HCT116 (cell line): ENCODE measurements at regions not wholly inside any gene's neighbourhood (a gene's known extent, or its start where the extent isn't known, plus 50 kb on each side); places are given as distances from the start of the nearest gene placed in this dataset.

ENCODE experiments used
- ATAC-seq: fragments of 200-7000 bp; cut with Tn5 transposase; 2 replicates; pipeline ENCODE4 v1.9.1; 2020; ENCODE audit warnings: mild to moderate bottlenecking, moderate library complexity
- BruUV-seq: library from RNA; stranded (reverse); fragments of 400-500 nt; replicated peaks from 2 replicates; lab custom pipeline; 2021; lab: Mats Ljungman, UMichigan
- CTCF ChIA-PET: fragments of 300-600 bp; sonication (Branson Sonifier 250); formaldehyde crosslinking; loops from one replicate; lab custom pipeline; 2021; ENCODE audit warnings: antibody characterized with exemption; lab: Charles Lee
- POLR2A ChIA-PET: fragments of 300-600, 350-600 bp; sonication (Branson Sonifier 250); formaldehyde crosslinking; loops from one replicate; lab custom pipeline; 2021; ENCODE audit warnings: antibody characterized with exemption; lab: Charles Lee
- RAD21 ChIA-PET, 2 experiments: fragments of 300-600 bp; sonication (Branson Sonifier 250); formaldehyde crosslinking; loops; one replicate each; lab custom pipeline; 2023; ENCODE audit warnings: low total read pairs in 2 of 2; ENCODE audit not compliant: uncharacterized antibody in 2 of 2, unreplicated experiment in 2 of 2, low non-redundant PET in 1 of 2; lab: Charles Lee
- DNase-seq: peaks from one replicate; pipeline ENCODE4 v3.0.0-alpha.2; 2010; ENCODE audit warnings: low read depth, low spot score
- H2AFZ ChIP-seq: fragments of 200-600 bp; shearing (Covaris generic), sonication (generic); 2 replicates; pipeline ENCODE4 v1.6.1; 2017; ENCODE audit warnings: low read depth, mixed run types, mixed read lengths, antibody characterized with exemption, low read length; ENCODE audit not compliant: poor library complexity, severe bottlenecking
- H3K27ac ChIP-seq: 2 replicates; pipeline ENCODE4 v1.5.1; 2012; ENCODE audit warnings: low read depth, low read length
- H3K27me3 ChIP-seq: fragments of 200-600 bp; sonication (generic); 2 replicates; pipeline ENCODE4 v1.6.1; 2016; ENCODE audit warnings: mixed run types, low read length, mixed read lengths; ENCODE audit not compliant: insufficient read depth
- H3K36me3 ChIP-seq, 2 experiments: fragments of 200-500 bp in 1 of 2; fragments of 200-600 bp in 1 of 2; sonication (Bioruptor generic) in 1 of 2; sonication (generic) in 1 of 2; 2 replicates each; pipeline versions ENCODE4 v1.5.1 to v1.6.1; 2014 to 2016; ENCODE audit warnings: low read length in 2 of 2, inconsistent platforms in 1 of 2, mixed read lengths in 1 of 2, mixed run types in 1 of 2; ENCODE audit not compliant: insufficient read depth in 2 of 2, control insufficient read depth in 1 of 2
- H3K4me1 ChIP-seq, 2 experiments: fragments of 200-600 bp in 1 of 2; sonication (generic) in 1 of 2; 2 replicates each; pipeline versions ENCODE4 v1.5.1 to v1.6.1; 2012 to 2017; ENCODE audit warnings: low read length in 2 of 2, inconsistent platforms in 1 of 2, mild to moderate bottlenecking in 1 of 2, mixed read lengths in 1 of 2, mixed run types in 1 of 2, moderate library complexity in 1 of 2; ENCODE audit not compliant: insufficient read depth in 2 of 2, control insufficient read depth in 1 of 2
- H3K4me2 ChIP-seq: fragments of 200-600 bp; sonication (generic); 2 replicates; pipeline ENCODE4 v1.6.1; 2017; ENCODE audit warnings: mixed run types, low read length, mixed read lengths
- H3K4me3 ChIP-seq, 2 experiments: fragments of 200-600 bp in 1 of 2; sonication (generic) in 1 of 2; replicated peaks in 1 of 2; 2 replicates each; pipeline ENCODE4 v1.5.1; 2011 to 2016; ENCODE audit warnings: low read length in 2 of 2, control low read depth in 1 of 2, low read depth in 1 of 2, mild to moderate bottlenecking in 1 of 2, mixed read lengths in 1 of 2, mixed run types in 1 of 2
- H3K79me2 ChIP-seq: fragments of 200-600 bp; sonication (generic); 2 replicates; pipeline ENCODE4 v1.6.1; 2017; ENCODE audit warnings: mild to moderate bottlenecking, mixed run types, low read length, moderate library complexity, mixed read lengths; ENCODE audit not compliant: insufficient read depth
- H3K9ac ChIP-seq: fragments of 200-600 bp; sonication (generic); 2 replicates; pipeline ENCODE4 v1.6.1; 2016; ENCODE audit warnings: low read length, mixed read lengths
- H3K9me2 ChIP-seq: fragments of 200-600 bp; sonication (generic), shearing (Covaris generic); 2 replicates; pipeline ENCODE4 v1.6.1; 2017; ENCODE audit warnings: mixed run types, mild to moderate bottlenecking, moderate library complexity; ENCODE audit not compliant: insufficient read depth
- H3K9me3 ChIP-seq, 2 experiments: fragments of 200-500 bp in 1 of 2; fragments of 200-600 bp in 1 of 2; sonication (Bioruptor generic) in 1 of 2; sonication (generic) in 1 of 2; 2 replicates each; pipeline ENCODE4 v1.6.1; 2014 to 2017; ENCODE audit warnings: low read length in 2 of 2, mixed read lengths in 2 of 2, inconsistent platforms in 1 of 2, low read depth in 1 of 2, mild to moderate bottlenecking in 1 of 2, mixed run types in 1 of 2, moderate library complexity in 1 of 2; ENCODE audit not compliant: control insufficient read depth in 1 of 2, insufficient read depth in 1 of 2
- H4K20me1 ChIP-seq: fragments of 200-600 bp; sonication (generic), shearing (Covaris generic); 2 replicates; pipeline ENCODE4 v1.6.1; 2017; ENCODE audit warnings: mixed run types, mild to moderate bottlenecking, moderate library complexity; ENCODE audit not compliant: insufficient read depth
- CEBPB ChIP-seq: IDR thresholded peaks from 2 replicates; pipeline ENCODE4 v1.6.1; 2012; ENCODE audit warnings: low read depth
- CTCF ChIP-seq, 3 experiments: fragments of 200-600 bp in 1 of 3; sonication (generic) in 1 of 3; IDR thresholded peaks in 2 of 3; conservative IDR thresholded peaks in 1 of 3; 2 replicates each; pipeline ENCODE4 v1.5.1; 2012 to 2017; ENCODE audit warnings: low read depth in 2 of 3, low read length in 2 of 3, antibody characterized with exemption in 1 of 3, borderline replicate concordance in 1 of 3, control low read depth in 1 of 3, mild to moderate bottlenecking in 1 of 3, mixed read lengths in 1 of 3, mixed run types in 1 of 3, moderate library complexity in 1 of 3; ENCODE audit not compliant: insufficient read depth in 1 of 3
- EGR1 ChIP-seq: IDR thresholded peaks from 2 replicates; pipeline ENCODE4 v1.6.1; 2012; ENCODE audit warnings: low read depth
- ELF1 ChIP-seq: IDR thresholded peaks from 2 replicates; pipeline ENCODE4 v1.6.1; 2012; ENCODE audit warnings: low read depth, borderline replicate concordance
- EZH2phosphoT487 ChIP-seq: fragments of 200-600 bp; IDR thresholded peaks from 2 replicates; pipeline ENCODE4 v1.6.1; 2018; ENCODE audit warnings: antibody characterized with exemption, borderline replicate concordance
- FOSL1 ChIP-seq: IDR thresholded peaks from 2 replicates; pipeline ENCODE4 v1.6.1; 2012; ENCODE audit warnings: low read depth
- JUND ChIP-seq: IDR thresholded peaks from 2 replicates; pipeline ENCODE4 v1.6.1; 2012
- RAD21 ChIP-seq: IDR thresholded peaks from 2 replicates; pipeline ENCODE4 v1.6.1; 2012; ENCODE audit warnings: low read depth, mild to moderate bottlenecking
- REST ChIP-seq: IDR thresholded peaks from 2 replicates; pipeline ENCODE4 v1.6.1; 2012; ENCODE audit warnings: low read depth
- SP1 ChIP-seq: IDR thresholded peaks from 2 replicates; pipeline ENCODE4 v1.6.1; 2012; ENCODE audit warnings: low read depth
- YY1 ChIP-seq: IDR thresholded peaks from 2 replicates; pipeline ENCODE4 v1.6.1; 2011; ENCODE audit warnings: low read length, low read depth, moderate library complexity, mild to moderate bottlenecking; ENCODE audit not compliant: insufficient replicate concordance; ENCODE audit errors: extremely low read depth
- ZBTB33 ChIP-seq: IDR thresholded peaks from 2 replicates; pipeline ENCODE4 v1.6.1; 2011; ENCODE audit warnings: mild to moderate bottlenecking, low read length, moderate library complexity; ENCODE audit not compliant: insufficient replicate concordance; ENCODE audit errors: extremely low read depth
- ZFX ChIP-seq: fragments of 450-650 bp; IDR thresholded peaks from 2 replicates; pipeline ENCODE4 v1.6.1; 2017
- ZNF274 ChIP-seq: fragments of 200-500 bp; sonication (Bioruptor generic); IDR thresholded peaks from 2 replicates; pipeline ENCODE4 v1.6.1; 2014; ENCODE audit warnings: mild to moderate bottlenecking, low read depth, low read length, inconsistent platforms
- intact Hi-C: fragments of 100-400 bp; cut with micrococcal nuclease; formaldehyde crosslinking; loops from 2 replicates; pipeline ENCODE4 v1.10.0; 2022

GRCh38 chr1:239856067-239856466 is 235.6 kb upstream of the FMN2 start:
- no TSS peak for BruUV-seq
- no peak overlapping the region for H3K9ac ChIP-seq
- CTCF ChIA-PET, result no interaction called here

DNA sequence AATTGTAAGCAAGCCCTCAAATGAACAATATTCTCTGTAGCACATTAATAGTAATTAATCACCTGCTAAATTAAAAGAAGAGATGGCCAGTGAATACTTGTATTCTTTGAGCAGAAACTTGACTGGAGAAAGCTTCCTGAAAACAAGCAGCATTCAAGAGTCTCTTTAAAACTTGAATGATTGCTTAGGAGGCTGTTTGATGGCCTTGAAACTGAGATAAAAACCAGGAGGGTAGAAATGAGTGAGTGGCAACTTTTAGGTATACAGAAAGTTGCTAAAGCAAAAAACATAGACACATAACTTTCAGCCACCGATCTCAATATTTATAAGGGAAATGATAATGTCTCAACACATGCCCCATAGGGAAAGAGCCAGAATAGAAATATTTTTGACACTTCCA is 234.8 kb upstream of the FMN2 start:
- DNase-seq (no peak), ATAC-seq (no peak)
- Histone ChIP-seq H2AFZ (no peak overlapping the region), H4K20me1 (no peaks in the 10 kb centered on the region), H3K9ac (no peak overlapping the region), H3K79me2 (no peaks in the 10 kb centered on the region), H3K9me2 (no peaks in the 10 kb centered on the region), H3K27me3 (no peaks in the 10 kb centered on the region), H3K9me3 (peaks cover 0 to 9% of the 10 kb centered on the region in 2 experiments; a peak in 2 of 4 replicates), H3K4me1 (no peaks in the 10 kb centered on the region), H3K36me3 (no peaks in the 10 kb centered on the region), H3K4me3 (no peak overlapping the region), H3K27ac (no peak overlapping the region), H3K4me2 (no peak overlapping the region)
- RAD21 ChIA-PET, result no interaction called here
- POLR2A ChIA-PET, result no interaction called here
- CTCF ChIA-PET, result no interaction called here
- intact Hi-C loops, result no loop called here
- no TSS peak for BruUV-seq
- no peak for TF ChIP-seq REST
- no peak for TF ChIP-seq ZNF274
- no peak for TF ChIP-seq FOSL1
- no peak for TF ChIP-seq EGR1
- TF ChIP-seq ELF1, result no peak
- TF ChIP-seq RAD21, result no peak
- no peak for TF ChIP-seq YY1
- no peak for TF ChIP-seq ZBTB33
- no peak for TF ChIP-seq JUND
- no peak for TF ChIP-seq ZFX
- no peak for TF ChIP-seq CTCF (IDR thresholded peaks at IDR 0.05 in 2 of 3, conservative IDR thresholded peaks at IDR 0.05 in 1 of 3; ENCODE audit: borderline replicate concordance in 1 of 3, insufficient read depth in 1 of 3, low read depth in 2 of 3, low read length in 2 of 3)
- no peak for TF ChIP-seq SP1

More at GRCh38 chr1:239856067-239856466, 235.6 kb upstream of the FMN2 start:
- H3K79me2 ChIP-seq, result no peaks in the 10 kb centered on the region
- H4K20me1 ChIP-seq, result no peaks in the 10 kb centered on the region
- H3K4me1 ChIP-seq, result no peaks in the 10 kb centered on the region
- H3K9me3 ChIP-seq, result peaks cover 0 to 9% of the 10 kb centered on the region in 2 experiments; a peak in 2 of 4 replicates
- no peak overlapping the region for H2AFZ ChIP-seq
- no peaks in the 10 kb centered on the region for H3K9me2 ChIP-seq
- H3K36me3 ChIP-seq, result no peaks in the 10 kb centered on the region
- H3K27me3 ChIP-seq, result no peaks in the 10 kb centered on the region
- ATAC-seq, result no peak
- TF ChIP-seq SP1 (no peak), ZFX (no peak), EZH2phosphoT487 (no peak), CEBPB (no peak)
- TF ChIP-seq, all 23 proteins: peak for 0
- no peak overlapping the region for H3K4me2 ChIP-seq
- ChIA-PET POLR2A (no interaction called here), RAD21 (no interaction called here)
- no peak overlapping the region for H3K27ac ChIP-seq
- intact Hi-C loops, result no loop called here
- DNase-seq, result no peak
- H3K4me3 ChIP-seq, result no peak overlapping the region
